GM23338 (cell line): ENCODE measurements at regions not wholly inside any gene's neighbourhood (a gene's known extent, or its start where the extent isn't known, plus 50 kb on each side); places are given as distances from the start of the nearest gene placed in this dataset.

Experiments used
- ATAC-seq: fragments of 200-7000 bp; cut with Tn5 transposase; 3 replicates; pipeline ENCODE4 v1.9.1; 2020
- DNase-seq: peaks from one replicate; pipeline ENCODE4 v3.0.0-alpha.2; 2015; ENCODE audit warnings: low spot score
- H2AFZ ChIP-seq: fragments of 200-600 bp; sonication (generic); 2 replicates; pipeline ENCODE4 v1.8.0; 2016; ENCODE audit warnings: antibody characterized with exemption, mild to moderate bottlenecking, moderate library complexity
- H3F3A ChIP-seq: fragments of 200-600 bp; sonication (generic); replicated peaks from 2 replicates; pipeline ENCODE4 v1.8.0; 2017; ENCODE audit warnings: antibody characterized with exemption, mixed run types, low read depth
- H3K27ac ChIP-seq: fragments of 200-600 bp; sonication (generic); 2 replicates; pipeline ENCODE4 v1.6.1; 2016; ENCODE audit warnings: low read depth
- H3K27me3 ChIP-seq: fragments of 200-600 bp; sonication (generic); 2 replicates; pipeline ENCODE4 v1.8.0; 2016; ENCODE audit warnings: mild to moderate bottlenecking, mixed run types, moderate library complexity; ENCODE audit not compliant: insufficient read depth
- H3K36me3 ChIP-seq: fragments of 200-600 bp; sonication (generic); 2 replicates; pipeline ENCODE4 v1.8.0; 2016; ENCODE audit warnings: mild to moderate bottlenecking; ENCODE audit not compliant: insufficient read depth
- H3K4me1 ChIP-seq: fragments of 200-600 bp; sonication (generic); 2 replicates; pipeline ENCODE4 v1.8.0; 2016; ENCODE audit warnings: mild to moderate bottlenecking, moderate library complexity; ENCODE audit not compliant: insufficient read depth
- H3K4me2 ChIP-seq: fragments of 200-600 bp; sonication (generic); 2 replicates; pipeline ENCODE4 v1.7.1; 2017; ENCODE audit warnings: mixed run types
- H3K4me3 ChIP-seq: fragments of 200-600 bp; sonication (generic); 2 replicates; pipeline ENCODE4 v1.6.1; 2016; ENCODE audit warnings: mixed run types
- H3K79me2 ChIP-seq: fragments of 200-600 bp; sonication (generic); replicated peaks from 2 replicates; pipeline ENCODE4 v1.8.0; 2017; ENCODE audit warnings: mild to moderate bottlenecking; ENCODE audit not compliant: insufficient read depth
- H3K9me2 ChIP-seq: fragments of 200-600 bp; sonication (generic); 2 replicates; pipeline ENCODE4 v1.8.0; 2017; ENCODE audit not compliant: insufficient read depth
- H4K20me1 ChIP-seq: fragments of 200-600 bp; sonication (generic); replicated peaks from 2 replicates; pipeline ENCODE4 v1.8.0; 2017; ENCODE audit warnings: mild to moderate bottlenecking; ENCODE audit not compliant: insufficient read depth
- H3K27ac Mint-ChIP-seq: 2 replicates; pipeline ENCODE4 v1.8.0; 2020; ENCODE audit warnings: inconsistent platforms, mild to moderate bottlenecking, moderate library complexity, mixed read lengths
- H3K27me3 Mint-ChIP-seq: 3 replicates; pipeline ENCODE4 v1.8.0; 2022; ENCODE audit warnings: low read depth, mild to moderate bottlenecking, moderate library complexity, mixed read lengths, inconsistent platforms; ENCODE audit not compliant: insufficient read depth, poor library complexity
- H3K36me3 Mint-ChIP-seq: 3 replicates; pipeline ENCODE4 v1.8.0; 2021; ENCODE audit warnings: low read depth, mild to moderate bottlenecking, inconsistent platforms, moderate library complexity, mixed read lengths
- H3K4me1 Mint-ChIP-seq: 3 replicates; pipeline ENCODE4 v1.8.0; 2020; ENCODE audit warnings: mild to moderate bottlenecking, inconsistent platforms, mixed read lengths
- H3K4me3 Mint-ChIP-seq: 3 replicates; pipeline ENCODE4 v1.8.0; 2021; ENCODE audit warnings: moderate library complexity, mild to moderate bottlenecking, inconsistent platforms, mixed read lengths
- H3K9me3 Mint-ChIP-seq: 3 replicates; pipeline ENCODE4 v1.8.0; 2020; ENCODE audit warnings: moderate library complexity, mild to moderate bottlenecking, inconsistent platforms, mixed read lengths
- EZH2 ChIP-seq: fragments of 200-600 bp; sonication (generic); IDR thresholded peaks from one replicate; pipeline ENCODE4 v1.8.0; 2017; ENCODE audit warnings: antibody characterized with exemption, mild to moderate bottlenecking, low read depth; ENCODE audit not compliant: unreplicated experiment
- JUNB ChIP-seq: IDR thresholded peaks from one replicate; pipeline ENCODE4 v1.6.1; 2016; ENCODE audit warnings: antibody characterized with exemption; ENCODE audit not compliant: unreplicated experiment
- POLR2AphosphoS5 ChIP-seq: IDR thresholded peaks from 2 replicates; pipeline ENCODE4 v1.6.1; 2016; ENCODE audit warnings: antibody characterized with exemption, low read depth
- ZNF331 ChIP-seq: fragments of 250-450 bp; sonication (Bioruptor Pico); IDR thresholded peaks from 2 replicates; pipeline ENCODE4 v1.5.0; 2020; ENCODE audit warnings: low read depth, mild to moderate bottlenecking, moderate library complexity
- TF ChIP-seq, protein P1 (sequence below), 2 experiments: fragments of 200-600 bp in 1 of 2; sonication (generic) in 1 of 2; conservative IDR thresholded peaks; 2 replicates each; pipeline versions ENCODE4 v1.5.1 to v1.6.1; 2016 to 2017; ENCODE audit warnings: antibody characterized with exemption in 2 of 2, low read depth in 2 of 2, mild to moderate bottlenecking in 2 of 2, moderate library complexity in 1 of 2

DNA sequence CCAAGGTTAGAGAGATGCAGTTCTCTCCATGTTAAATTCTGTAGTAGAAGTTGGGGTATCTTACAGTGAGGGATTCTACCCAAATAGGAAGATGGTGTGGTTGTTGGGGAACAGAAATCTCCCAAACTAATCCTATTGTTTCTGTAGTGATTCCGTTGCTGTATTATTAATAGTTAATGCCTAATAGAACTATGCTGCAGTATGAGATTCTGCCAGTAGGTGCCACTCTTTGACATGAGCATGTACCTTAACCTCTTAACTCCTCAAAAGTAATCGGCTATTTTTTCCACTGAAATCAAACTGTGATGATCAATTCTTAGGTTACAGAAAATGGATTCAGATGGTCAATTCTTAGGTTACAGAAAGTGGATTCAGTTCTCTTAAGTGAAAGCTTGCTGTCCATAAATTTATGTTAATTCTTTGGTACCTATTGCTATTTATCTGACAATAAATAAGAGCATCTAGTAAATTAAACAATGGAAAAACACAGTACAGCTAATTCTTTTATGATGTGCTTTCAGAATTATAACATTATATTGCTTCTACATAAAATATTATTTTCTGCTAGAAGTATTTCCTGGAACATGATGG lies 97.9 kb upstream of the DLX2 start:
- Mint-ChIP-seq H3K9me3 (peaks cover 33% of the 10 kb centered on the region), H3K27me3 (no peaks in the 10 kb centered on the region), H3K27ac (no peak overlapping the region), H3K4me3 (no peak overlapping the region), H3K36me3 (peaks cover 31% of the 10 kb centered on the region), H3K4me1 (peaks cover 10% of the 10 kb centered on the region)
- Histone ChIP-seq H3K27me3 (no peaks in the 10 kb centered on the region), H4K20me1 (no peaks in the 10 kb centered on the region), H3K36me3 (peaks cover 6% of the 10 kb centered on the region), H3K4me2 (no peak overlapping the region), H3K4me1 (peaks cover 6% of the 10 kb centered on the region; the same call in 1 of the 2 replicates), H3K27ac (no peak overlapping the region), H3F3A (no peaks in the 10 kb centered on the region), H2AFZ (no peak overlapping the region), H3K9me2 (no peaks in the 10 kb centered on the region; the same call in 1 of the 2 replicates), H3K4me3 (no peak overlapping the region), H3K79me2 (no peaks in the 10 kb centered on the region)
- DNase-seq (peak; percentile 78), ATAC-seq (no peak)
- TF ChIP-seq, protein P1, sequence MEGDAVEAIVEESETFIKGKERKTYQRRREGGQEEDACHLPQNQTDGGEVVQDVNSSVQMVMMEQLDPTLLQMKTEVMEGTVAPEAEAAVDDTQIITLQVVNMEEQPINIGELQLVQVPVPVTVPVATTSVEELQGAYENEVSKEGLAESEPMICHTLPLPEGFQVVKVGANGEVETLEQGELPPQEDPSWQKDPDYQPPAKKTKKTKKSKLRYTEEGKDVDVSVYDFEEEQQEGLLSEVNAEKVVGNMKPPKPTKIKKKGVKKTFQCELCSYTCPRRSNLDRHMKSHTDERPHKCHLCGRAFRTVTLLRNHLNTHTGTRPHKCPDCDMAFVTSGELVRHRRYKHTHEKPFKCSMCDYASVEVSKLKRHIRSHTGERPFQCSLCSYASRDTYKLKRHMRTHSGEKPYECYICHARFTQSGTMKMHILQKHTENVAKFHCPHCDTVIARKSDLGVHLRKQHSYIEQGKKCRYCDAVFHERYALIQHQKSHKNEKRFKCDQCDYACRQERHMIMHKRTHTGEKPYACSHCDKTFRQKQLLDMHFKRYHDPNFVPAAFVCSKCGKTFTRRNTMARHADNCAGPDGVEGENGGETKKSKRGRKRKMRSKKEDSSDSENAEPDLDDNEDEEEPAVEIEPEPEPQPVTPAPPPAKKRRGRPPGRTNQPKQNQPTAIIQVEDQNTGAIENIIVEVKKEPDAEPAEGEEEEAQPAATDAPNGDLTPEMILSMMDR (conservative IDR thresholded peaks at IDR 0.05; ENCODE audit: low read depth in 2 of 2) = peak; percentile 71 to 78
- no peak for TF ChIP-seq ZNF331 (CRISPR knock-in tag)

DNA sequence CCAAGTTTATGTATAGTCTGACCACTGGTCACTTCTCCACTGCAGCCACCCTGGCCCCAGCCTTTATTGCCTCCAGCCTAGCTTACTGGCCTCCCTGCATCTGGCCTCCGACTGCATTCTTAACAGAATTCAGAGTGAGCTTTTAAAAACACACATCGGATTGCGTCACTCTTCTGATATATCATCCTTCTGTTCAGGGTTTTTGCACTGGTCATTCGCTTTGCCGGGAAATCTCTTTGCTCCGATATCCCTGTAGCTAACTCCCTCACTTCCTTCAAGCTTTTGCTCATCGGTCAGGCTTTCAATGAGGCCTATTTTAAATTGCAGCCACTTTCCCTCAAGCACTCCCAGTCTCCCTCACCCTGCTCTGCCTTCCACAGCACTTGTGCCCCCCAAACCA lies 101.6 kb upstream of the DLX2 start:
- H3K4me2 ChIP-seq = no peak overlapping the region

More for the DNA sequence above, 101.6 kb upstream of the DLX2 start:
- ATAC-seq = no peak
- no peaks in the 10 kb centered on the region for H3K27me3 ChIP-seq
- H4K20me1 ChIP-seq = no peaks in the 10 kb centered on the region
- Mint-ChIP-seq H3K27me3 (peaks cover 1% of the 10 kb centered on the region), H3K27ac (no peak overlapping the region), H3K4me3 (no peak overlapping the region), H3K9me3 (peaks cover 14% of the 10 kb centered on the region), H3K36me3 (peaks cover 11% of the 10 kb centered on the region), H3K4me1 (peaks cover 10% of the 10 kb centered on the region)
- H3K27ac ChIP-seq = no peak overlapping the region
- H3K36me3 ChIP-seq = peaks cover 6% of the 10 kb centered on the region
- DNase-seq = no peak
- H3K4me1 ChIP-seq = peaks cover 12% of the 10 kb centered on the region; the same call in 1 of the 2 replicates
- no peaks in the 10 kb centered on the region for H3F3A ChIP-seq
- no peaks in the 10 kb centered on the region for H3K9me2 ChIP-seq
- peak overlapping the region; percentile 88 for H2AFZ ChIP-seq
- TF ChIP-seq, protein P1 (conservative IDR thresholded peaks at IDR 0.05; ENCODE audit: low read depth in 2 of 2) = no peak
- TF ChIP-seq POLR2AphosphoS5 (no peak), EZH2 (no peak), JUNB (no peak)
- H3K79me2 ChIP-seq = no peaks in the 10 kb centered on the region
- H3K4me3 ChIP-seq = no peak overlapping the region
